SU-DHL-6 (cell line): ENCODE measurements at regions not wholly inside any gene's neighbourhood (a gene's known extent, or its start where the extent isn't known, plus 50 kb on each side); places are given as distances from the start of the nearest gene placed in this dataset.

Source experiments
- H2AFZ ChIP-seq: fragments of 200-600 bp; sonication (generic); 2 replicates; pipeline ENCODE4 v1.6.1; 2014; ENCODE audit warnings: low read depth, mild to moderate bottlenecking, moderate library complexity, mixed read lengths, antibody characterized with exemption, low read length; ENCODE audit not compliant: severe bottlenecking
- H3F3A ChIP-seq: fragments of 200-600 bp; shearing (Covaris generic); 2 replicates; pipeline ENCODE4 v1.6.0; 2016; ENCODE audit warnings: antibody characterized with exemption, mild to moderate bottlenecking; ENCODE audit not compliant: insufficient read depth
- H3K27ac ChIP-seq: fragments of 200-600 bp; sonication (generic); 2 replicates; pipeline ENCODE4 v1.5.1; 2016; ENCODE audit warnings: low read depth, mild to moderate bottlenecking, low read length, moderate library complexity, mixed read lengths
- H3K27me3 ChIP-seq: fragments of 200-600 bp; sonication (generic), shearing (Covaris generic); 2 replicates; pipeline ENCODE4 v1.6.0; 2014; ENCODE audit warnings: mild to moderate bottlenecking, low read length
- H3K36me3 ChIP-seq: fragments of 200-600 bp; sonication (generic); 2 replicates; pipeline ENCODE4 v1.6.1; 2014; ENCODE audit warnings: mild to moderate bottlenecking, low read length, mixed read lengths
- H3K4me2 ChIP-seq: fragments of 300-600, 200-600 bp; shearing (Covaris generic), sonication (generic); 2 replicates; pipeline ENCODE4 v1.6.0; 2014; ENCODE audit warnings: low read length, low read depth, mild to moderate bottlenecking; ENCODE audit not compliant: poor library complexity, severe bottlenecking
- H3K4me3 ChIP-seq: fragments of 200-600 bp; sonication (generic); 2 replicates; pipeline ENCODE4 v1.5.1; 2014; ENCODE audit warnings: antibody characterized with exemption, low read length, mild to moderate bottlenecking, mixed read lengths; ENCODE audit not compliant: insufficient read depth, poor library complexity, severe bottlenecking
- H3K79me2 ChIP-seq: fragments of 200-600 bp; sonication (generic); 2 replicates; pipeline ENCODE4 v1.6.1; 2014; ENCODE audit warnings: mild to moderate bottlenecking, low read length, moderate library complexity; ENCODE audit not compliant: insufficient read depth
- H3K9ac ChIP-seq: fragments of 200-600 bp; sonication (generic); 2 replicates; pipeline ENCODE4 v1.7.0; 2014; ENCODE audit warnings: mild to moderate bottlenecking, low read length
- H3K9me2 ChIP-seq: fragments of 200-600 bp; sonication (generic); replicated peaks from 2 replicates; pipeline ENCODE4 v1.6.1; 2014; ENCODE audit warnings: low read length; ENCODE audit not compliant: insufficient read depth
- H3K9me3 ChIP-seq: fragments of 200-600 bp; sonication (generic); 2 replicates; pipeline ENCODE4 v1.6.1; 2014; ENCODE audit warnings: low read length, mixed read lengths; ENCODE audit not compliant: insufficient read depth
- H4K20me1 ChIP-seq: fragments of 200-600 bp; sonication (generic); 2 replicates; pipeline ENCODE4 v1.6.1; 2014; ENCODE audit warnings: low read depth, mild to moderate bottlenecking, antibody characterized with exemption, low read length, moderate library complexity, mixed read lengths
- CTCF ChIP-seq: fragments of 200-600 bp; sonication (generic); IDR thresholded peaks from one replicate; pipeline ENCODE4 v1.5.1; 2017; ENCODE audit warnings: antibody characterized with exemption, mild to moderate bottlenecking, low read length, moderate library complexity; ENCODE audit not compliant: insufficient read depth, poor library complexity, severe bottlenecking
- EZH2phosphoT487 ChIP-seq: fragments of 200-600 bp; sonication (generic), shearing (Covaris generic); conservative IDR thresholded peaks from 2 replicates; pipeline ENCODE4 v1.6.1; 2018; ENCODE audit warnings: mild to moderate bottlenecking, antibody characterized with exemption, low read length, moderate library complexity, mixed read lengths

DNA sequence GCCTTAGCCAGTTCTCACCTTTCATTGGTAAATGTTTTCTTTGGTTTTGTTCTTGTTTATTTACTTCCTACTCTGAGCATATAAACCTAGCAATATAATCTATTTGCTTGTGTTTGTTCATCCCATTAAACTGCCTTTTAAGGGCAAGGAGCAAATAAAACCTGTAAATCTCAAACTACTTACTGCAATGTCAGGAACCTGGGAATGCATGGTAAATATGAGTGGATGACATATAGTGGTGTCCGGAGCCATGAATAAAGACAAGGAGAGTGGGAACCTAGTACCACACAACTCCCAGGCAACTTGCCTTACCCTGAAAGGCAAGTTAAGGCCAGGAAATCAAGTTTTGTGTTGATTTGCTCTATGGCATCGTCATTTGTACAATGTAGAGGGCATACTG lies 1133.7 kb upstream of the NCAM2 start:
- TF ChIP-seq CTCF (no peak), EZH2phosphoT487 (no peak)
- H3K4me2 ChIP-seq: no peak overlapping the region
- no peaks in the 10 kb centered on the region for H3K27me3 ChIP-seq
- H3K9me2 ChIP-seq: no peaks in the 10 kb centered on the region
- H2AFZ ChIP-seq: peak overlapping the region; percentile 31
- no peak overlapping the region for H3K27ac ChIP-seq
- no peaks in the 10 kb centered on the region for H3K9me3 ChIP-seq
- no peaks in the 10 kb centered on the region for H3K36me3 ChIP-seq
- H3K9ac ChIP-seq: no peak overlapping the region
- H3K4me3 ChIP-seq: no peak overlapping the region
- H3F3A ChIP-seq: no peaks in the 10 kb centered on the region
- H4K20me1 ChIP-seq: no peaks in the 10 kb centered on the region
- H3K79me2 ChIP-seq: no peaks in the 10 kb centered on the region

DNA sequence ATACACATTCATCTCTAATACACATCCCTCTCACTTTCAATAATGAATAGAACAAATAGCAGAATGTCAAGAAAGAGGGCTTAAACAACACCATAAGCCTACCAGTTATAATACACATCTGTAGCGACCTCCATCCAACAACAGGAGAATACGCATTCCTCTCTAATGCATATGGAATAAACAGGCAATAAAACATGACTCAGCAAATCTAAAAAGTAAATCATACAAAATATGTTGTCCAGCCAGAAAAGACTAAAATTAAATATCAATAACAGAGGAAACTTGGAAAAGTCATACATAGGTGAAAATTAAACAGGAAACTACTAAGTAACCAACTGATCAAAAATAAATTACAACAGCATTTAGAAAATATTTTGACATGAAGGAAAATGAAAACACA lies 1127.5 kb upstream of the NCAM2 start:
- peak overlapping the region; percentile 78 for H2AFZ ChIP-seq
- no peak overlapping the region for H3K9ac ChIP-seq
- no peak overlapping the region for H3K4me2 ChIP-seq
- no peaks in the 10 kb centered on the region for H3F3A ChIP-seq
- no peak overlapping the region for H3K27ac ChIP-seq
- peaks cover 5% of the 10 kb centered on the region; the same call in 1 of the 2 replicates for H3K9me3 ChIP-seq
- TF ChIP-seq EZH2phosphoT487: no peak
- no peak for TF ChIP-seq CTCF
- H4K20me1 ChIP-seq: no peaks in the 10 kb centered on the region
- H3K79me2 ChIP-seq: no peaks in the 10 kb centered on the region
- H3K27me3 ChIP-seq: no peaks in the 10 kb centered on the region
- H3K4me3 ChIP-seq: no peak overlapping the region
- H3K9me2 ChIP-seq: no peaks in the 10 kb centered on the region
- no peaks in the 10 kb centered on the region for H3K36me3 ChIP-seq

DNA sequence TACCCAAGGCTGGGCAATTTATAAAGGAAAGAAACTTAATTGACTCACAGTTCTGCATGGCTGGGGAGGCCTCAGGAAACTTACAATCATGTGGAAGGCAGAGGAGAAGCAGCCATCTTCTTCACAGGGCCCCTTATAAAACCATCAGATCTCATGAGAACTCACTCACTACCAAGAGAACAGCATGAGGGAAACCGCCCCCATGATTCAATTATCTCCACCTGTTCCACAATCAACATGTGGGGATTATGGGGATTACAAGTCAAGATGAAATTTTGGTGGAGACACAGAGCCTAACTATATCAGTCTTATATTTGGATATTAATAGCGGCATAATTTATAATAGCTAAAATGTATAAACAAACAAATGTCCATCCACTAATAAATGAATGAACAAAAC lies 1123.7 kb upstream of the NCAM2 start:
- Histone ChIP-seq H4K20me1 (no peaks in the 10 kb centered on the region), H2AFZ (no peak overlapping the region), H3K4me3 (no peak overlapping the region), H3K27me3 (no peaks in the 10 kb centered on the region), H3F3A (no peaks in the 10 kb centered on the region), H3K9ac (no peak overlapping the region), H3K79me2 (no peaks in the 10 kb centered on the region), H3K36me3 (no peaks in the 10 kb centered on the region), H3K9me2 (no peaks in the 10 kb centered on the region), H3K4me2 (no peak overlapping the region), H3K9me3 (peaks cover 18% of the 10 kb centered on the region; the same call in 1 of the 2 replicates), H3K27ac (no peak overlapping the region)
- no peak for TF ChIP-seq CTCF
- no peak for TF ChIP-seq EZH2phosphoT487
